ENCODE measurements at regions not wholly inside any gene's neighbourhood (a gene's known extent, or its start where the extent isn't known, plus 50 kb on each side); places are given as distances from the start of the nearest gene placed in this dataset.

DNA sequence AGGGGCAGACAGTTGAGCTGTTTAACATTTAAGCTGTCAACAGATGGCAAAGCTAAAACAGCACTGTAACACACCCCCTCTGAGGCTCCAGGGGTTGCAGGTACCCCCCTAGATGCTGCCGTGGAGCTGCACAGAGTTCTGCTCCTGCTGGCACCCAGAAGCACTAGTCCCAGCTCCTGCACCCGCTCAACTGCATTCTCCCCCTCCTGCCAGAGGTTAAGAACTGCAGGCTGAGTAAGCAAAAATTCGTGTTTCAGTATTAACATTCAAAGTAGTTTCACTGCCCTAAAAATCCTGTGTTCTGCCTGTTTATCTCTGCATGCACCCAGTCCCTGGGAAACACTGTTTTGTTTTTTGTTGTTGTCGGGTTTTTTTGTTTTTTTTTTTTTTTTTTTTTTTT lies 790.8 kb upstream of the KCND2 start:
- no peak for TF ChIP-seq POLR2A (IDR thresholded peaks at IDR 0.05)
- TF ChIP-seq, protein P1, sequence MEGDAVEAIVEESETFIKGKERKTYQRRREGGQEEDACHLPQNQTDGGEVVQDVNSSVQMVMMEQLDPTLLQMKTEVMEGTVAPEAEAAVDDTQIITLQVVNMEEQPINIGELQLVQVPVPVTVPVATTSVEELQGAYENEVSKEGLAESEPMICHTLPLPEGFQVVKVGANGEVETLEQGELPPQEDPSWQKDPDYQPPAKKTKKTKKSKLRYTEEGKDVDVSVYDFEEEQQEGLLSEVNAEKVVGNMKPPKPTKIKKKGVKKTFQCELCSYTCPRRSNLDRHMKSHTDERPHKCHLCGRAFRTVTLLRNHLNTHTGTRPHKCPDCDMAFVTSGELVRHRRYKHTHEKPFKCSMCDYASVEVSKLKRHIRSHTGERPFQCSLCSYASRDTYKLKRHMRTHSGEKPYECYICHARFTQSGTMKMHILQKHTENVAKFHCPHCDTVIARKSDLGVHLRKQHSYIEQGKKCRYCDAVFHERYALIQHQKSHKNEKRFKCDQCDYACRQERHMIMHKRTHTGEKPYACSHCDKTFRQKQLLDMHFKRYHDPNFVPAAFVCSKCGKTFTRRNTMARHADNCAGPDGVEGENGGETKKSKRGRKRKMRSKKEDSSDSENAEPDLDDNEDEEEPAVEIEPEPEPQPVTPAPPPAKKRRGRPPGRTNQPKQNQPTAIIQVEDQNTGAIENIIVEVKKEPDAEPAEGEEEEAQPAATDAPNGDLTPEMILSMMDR (IDR thresholded peaks at IDR 0.05) = no peak
- no peak for TF ChIP-seq EP300 (IDR thresholded peaks at IDR 0.05)

Data from tibial nerve (tissue), 4 donors.